ENCODE measurements at regions not wholly inside any gene's neighbourhood (a gene's known extent, or its start where the extent isn't known, plus 50 kb on each side); places are given as distances from the start of the nearest gene placed in this dataset.

DNA sequence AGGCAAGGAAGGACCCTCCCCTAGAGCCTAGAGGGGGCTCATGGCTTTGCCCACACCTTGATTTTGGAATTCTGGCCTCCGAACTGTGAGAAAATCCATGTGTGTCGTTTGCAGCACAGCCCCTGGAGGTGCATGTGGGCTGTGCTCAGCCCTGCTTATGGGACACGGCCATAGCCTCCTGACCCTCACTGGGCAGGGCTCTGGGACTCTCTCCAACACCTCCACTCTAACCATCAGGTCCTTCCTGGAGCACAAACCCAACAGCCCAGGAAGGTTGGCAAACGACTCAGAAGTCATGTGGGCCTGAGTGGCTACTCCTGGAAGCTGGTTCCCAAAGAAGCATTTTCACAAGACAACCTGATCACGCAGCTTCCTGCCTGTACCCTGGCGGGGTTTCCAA lies 144.1 kb downstream of the CTTN start:
- ChIA-PET POLR2A (no interaction called here), CTCF (no interaction called here)
- no peak for DNase-seq (ENCODE audit: low read depth, low spot score)
- TF ChIP-seq, protein P1, sequence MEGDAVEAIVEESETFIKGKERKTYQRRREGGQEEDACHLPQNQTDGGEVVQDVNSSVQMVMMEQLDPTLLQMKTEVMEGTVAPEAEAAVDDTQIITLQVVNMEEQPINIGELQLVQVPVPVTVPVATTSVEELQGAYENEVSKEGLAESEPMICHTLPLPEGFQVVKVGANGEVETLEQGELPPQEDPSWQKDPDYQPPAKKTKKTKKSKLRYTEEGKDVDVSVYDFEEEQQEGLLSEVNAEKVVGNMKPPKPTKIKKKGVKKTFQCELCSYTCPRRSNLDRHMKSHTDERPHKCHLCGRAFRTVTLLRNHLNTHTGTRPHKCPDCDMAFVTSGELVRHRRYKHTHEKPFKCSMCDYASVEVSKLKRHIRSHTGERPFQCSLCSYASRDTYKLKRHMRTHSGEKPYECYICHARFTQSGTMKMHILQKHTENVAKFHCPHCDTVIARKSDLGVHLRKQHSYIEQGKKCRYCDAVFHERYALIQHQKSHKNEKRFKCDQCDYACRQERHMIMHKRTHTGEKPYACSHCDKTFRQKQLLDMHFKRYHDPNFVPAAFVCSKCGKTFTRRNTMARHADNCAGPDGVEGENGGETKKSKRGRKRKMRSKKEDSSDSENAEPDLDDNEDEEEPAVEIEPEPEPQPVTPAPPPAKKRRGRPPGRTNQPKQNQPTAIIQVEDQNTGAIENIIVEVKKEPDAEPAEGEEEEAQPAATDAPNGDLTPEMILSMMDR (IDR thresholded peaks at IDR 0.05; ENCODE audit: insufficient read depth, low read length, missing control alignments): no peak
- H3K4me3 ChIP-seq (ENCODE audit: low read depth, low read length): no peak overlapping the region

DNA sequence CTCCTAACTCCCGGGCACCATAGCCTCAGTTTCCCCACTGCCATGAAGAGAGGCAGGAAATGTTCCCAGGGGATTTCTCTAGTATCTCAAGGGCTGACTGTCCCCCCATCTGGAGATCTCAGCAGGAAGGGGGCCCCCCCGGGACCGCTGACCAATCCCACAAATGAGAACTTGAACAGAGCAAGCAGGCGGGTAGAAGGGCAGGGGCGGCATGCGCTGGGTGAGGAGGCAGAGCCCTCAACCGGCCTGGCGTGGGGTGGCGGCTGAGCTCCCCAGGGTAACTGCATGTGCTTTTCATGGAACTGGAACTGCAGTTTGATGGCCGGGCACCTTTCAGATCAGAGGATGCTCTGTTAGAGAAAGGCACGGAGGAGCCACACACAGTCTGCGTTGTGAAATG lies 144.5 kb downstream of the CTTN start:
- ChIA-PET POLR2A (no interaction called here), CTCF (no interaction called here)
- H3K4me3 ChIP-seq (ENCODE audit: low read depth, low read length): no peak overlapping the region
- DNase-seq (ENCODE audit: low read depth, low spot score): no peak
- TF ChIP-seq, protein P1 (IDR thresholded peaks at IDR 0.05; ENCODE audit: insufficient read depth, low read length, missing control alignments): no peak

DNA sequence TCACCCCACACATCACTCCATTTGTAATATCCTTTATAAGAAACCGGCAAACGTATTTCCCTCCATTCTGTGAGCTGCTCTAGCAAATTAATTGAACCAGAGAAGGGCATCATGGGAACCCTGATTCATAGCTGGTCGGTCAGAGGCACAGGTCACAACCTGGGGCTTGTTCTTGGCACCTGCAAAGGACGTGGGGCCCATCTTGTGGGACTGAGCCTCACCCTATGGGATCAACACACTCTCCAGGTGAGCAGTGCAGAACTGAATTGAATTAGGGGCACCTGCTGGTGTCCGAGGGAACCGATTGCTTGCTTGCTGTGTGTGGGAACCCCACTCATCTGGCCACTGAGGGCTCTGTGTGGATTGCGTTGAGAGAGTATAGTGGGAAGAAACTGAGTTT lies 145.3 kb downstream of the CTTN start:
- ChIA-PET POLR2A (no interaction called here), CTCF (no interaction called here)
- H3K4me3 ChIP-seq (ENCODE audit: low read depth, low read length): no peak overlapping the region
- no peak for DNase-seq (ENCODE audit: low read depth, low spot score)
- TF ChIP-seq, protein P1 (IDR thresholded peaks at IDR 0.05; ENCODE audit: insufficient read depth, low read length, missing control alignments): no peak

DNA sequence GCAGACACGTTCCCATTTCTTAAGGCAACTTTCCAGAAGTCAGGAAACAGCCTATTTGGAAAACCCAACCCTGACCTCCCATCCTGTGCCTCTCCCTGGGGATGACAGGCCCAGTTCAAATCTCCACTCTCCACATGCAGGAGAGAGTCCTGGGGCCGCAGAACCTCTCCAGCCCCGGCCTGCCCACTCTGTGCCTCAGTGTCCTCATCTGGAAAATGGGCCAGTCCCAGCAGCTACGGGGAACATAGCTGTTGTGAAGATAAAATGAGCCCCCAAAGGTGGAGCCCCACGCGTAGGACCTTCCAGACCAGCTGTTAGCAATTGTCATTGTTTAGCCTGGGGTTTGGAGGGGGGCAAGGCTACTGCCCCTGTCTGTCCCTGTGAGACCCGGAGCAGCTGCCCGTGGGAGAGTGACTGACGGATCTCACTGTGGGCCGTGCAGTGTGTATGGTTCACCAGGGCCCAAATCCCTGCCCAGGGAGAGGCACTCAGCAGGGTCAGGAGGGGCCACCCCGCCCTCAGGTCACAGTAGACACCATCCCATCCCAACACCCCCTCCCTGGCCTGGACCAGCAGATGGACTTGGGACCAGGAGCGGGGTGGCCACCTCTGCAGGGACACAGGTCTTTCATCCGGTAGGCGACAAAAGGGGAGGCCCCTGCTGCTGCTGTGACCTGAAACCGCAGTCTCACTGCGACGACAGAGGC lies 145.9 kb downstream of the CTTN start:
- DNase-seq (ENCODE audit: low read depth, low spot score): no peak
- TF ChIP-seq, protein P1 (IDR thresholded peaks at IDR 0.05; ENCODE audit: insufficient read depth, low read length, missing control alignments): no peak
- POLR2A ChIA-PET: no interaction called here
- H3K4me3 ChIP-seq (ENCODE audit: low read depth, low read length): no peak overlapping the region
- CTCF ChIA-PET: no interaction called here

DNA sequence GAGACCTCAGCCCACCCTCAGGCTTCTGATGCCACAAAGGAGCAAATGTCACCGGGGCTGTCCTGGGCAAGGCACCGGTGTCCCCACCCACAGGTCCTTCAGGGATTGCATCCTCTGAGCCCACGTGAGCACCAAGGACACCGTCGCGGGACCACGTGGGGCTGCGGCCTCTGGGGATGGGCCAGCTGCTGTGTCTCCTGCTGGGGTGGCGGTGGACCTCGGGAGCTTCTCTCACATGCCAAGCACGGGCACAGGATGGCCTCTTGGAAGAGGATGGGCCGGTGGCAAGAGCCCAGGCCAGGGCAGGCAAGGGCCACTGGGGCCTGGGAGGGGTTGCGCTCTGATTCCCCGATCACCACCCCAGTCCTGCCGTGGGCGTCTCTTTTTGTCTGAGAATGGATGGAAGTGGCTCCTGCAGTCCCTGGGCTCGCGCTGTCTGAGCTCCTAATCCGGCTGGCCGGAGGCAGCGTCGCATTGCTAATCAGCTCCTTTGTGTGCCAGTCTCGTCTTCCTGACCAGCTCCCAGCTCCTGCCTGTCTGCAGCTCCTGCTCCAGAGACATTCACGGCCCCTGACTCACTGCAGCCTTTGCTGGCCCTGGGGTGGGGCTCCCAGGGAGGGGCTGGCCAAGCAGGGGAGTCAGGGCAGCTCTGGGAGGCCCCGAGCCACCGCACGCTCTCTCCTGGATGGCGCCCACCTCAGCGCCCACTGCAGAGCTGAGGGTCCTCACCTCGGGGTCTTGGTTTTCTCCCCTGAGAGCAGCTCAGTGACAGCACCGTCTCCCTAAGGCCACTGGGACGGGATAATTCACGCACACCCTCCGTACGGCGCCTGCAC lies 146.7 kb downstream of the CTTN start:
- ChIA-PET CTCF (no interaction called here), POLR2A (no interaction called here)
- TF ChIP-seq, protein P1 (IDR thresholded peaks at IDR 0.05; ENCODE audit: insufficient read depth, low read length, missing control alignments): no peak
- no peak overlapping the region for H3K4me3 ChIP-seq (ENCODE audit: low read depth, low read length)
- DNase-seq (ENCODE audit: low read depth, low spot score): no peak

DNA sequence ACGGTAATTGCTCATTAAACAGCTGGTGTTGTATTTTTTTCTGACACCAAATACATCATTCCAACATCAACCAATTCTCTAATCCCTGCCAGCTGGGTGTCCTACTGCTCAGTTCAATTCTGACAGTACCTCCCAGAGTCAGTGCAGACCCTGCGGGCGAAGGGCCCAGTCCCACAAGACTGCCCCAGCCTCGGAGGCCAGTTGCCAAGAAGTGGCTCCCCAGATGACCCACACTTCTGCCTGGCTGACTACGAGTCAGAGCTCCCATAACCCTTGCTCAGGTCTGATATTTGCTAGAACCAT lies 147.2 kb downstream of the CTTN start:
- CTCF ChIA-PET: no interaction called here
- TF ChIP-seq, protein P1 (IDR thresholded peaks at IDR 0.05; ENCODE audit: insufficient read depth, low read length, missing control alignments): no peak
- DNase-seq (ENCODE audit: low read depth, low spot score): no peak
- POLR2A ChIA-PET: no interaction called here
- H3K4me3 ChIP-seq (ENCODE audit: low read depth, low read length): no peak overlapping the region

Measured in AG04449 (cell line).